A673 (cell line): ENCODE measurements at regions not wholly inside any gene's neighbourhood (a gene's known extent, or its start where the extent isn't known, plus 50 kb on each side); places are given as distances from the start of the nearest gene placed in this dataset.
"Not testable (repeated sequence)": the region's sequence is repeated elsewhere in the genome, so short reads cannot be mapped to it uniquely, and the experiment has no call there.

Source experiments
- BruUV-seq: library from RNA; stranded (reverse); fragments of 400-500 nt; replicated peaks from 2 replicates; lab custom pipeline; 2021; lab: Mats Ljungman, UMichigan
- CTCF ChIA-PET: fragments of 300-600 bp; sonication (Branson Sonifier 250); formaldehyde crosslinking; loops from one replicate; lab custom pipeline; 2022; ENCODE audit warnings: antibody characterized with exemption; lab: Charles Lee
- POLR2A ChIA-PET: fragments of 300-600 bp; sonication (Branson Sonifier 250); formaldehyde crosslinking; loops from one replicate; lab custom pipeline; 2022; ENCODE audit warnings: antibody characterized with exemption; ENCODE audit not compliant: low non-redundant PET; lab: Charles Lee
- DNase-seq: peaks from one replicate; pipeline ENCODE4 v3.0.0-alpha.2; 2015; ENCODE audit warnings: low spot score
- H3K27ac ChIP-seq: fragments of 200-600 bp; sonication (generic); 2 replicates; pipeline ENCODE4 v1.5.1; 2016; ENCODE audit warnings: mixed run types, low read depth, mild to moderate bottlenecking, mixed read lengths, antibody characterized with exemption, low read length; ENCODE audit not compliant: poor library complexity, severe bottlenecking
- H3K27me3 ChIP-seq: fragments of 200-600 bp; sonication (generic); replicated peaks from 2 replicates; pipeline ENCODE4 v1.6.1; 2017; ENCODE audit warnings: mixed run types, low read depth, mild to moderate bottlenecking, mixed read lengths, antibody characterized with exemption, low read length; ENCODE audit not compliant: insufficient read depth, poor library complexity
- H3K36me3 ChIP-seq: fragments of 200-600 bp; sonication (generic); 2 replicates; pipeline ENCODE4 v1.6.1; 2016; ENCODE audit warnings: mixed run types, mild to moderate bottlenecking, mixed read lengths, antibody characterized with exemption, low read length; ENCODE audit not compliant: insufficient read depth, poor library complexity, severe bottlenecking
- H3K4me1 ChIP-seq: fragments of 200-600 bp; sonication (generic); 2 replicates; pipeline ENCODE4 v1.6.1; 2017; ENCODE audit warnings: mixed run types, mild to moderate bottlenecking, mixed read lengths, antibody characterized with exemption, low read length; ENCODE audit not compliant: insufficient read depth, poor library complexity, severe bottlenecking
- H3K4me3 ChIP-seq: fragments of 200-600 bp; sonication (generic); 2 replicates; pipeline ENCODE4 v1.5.1; 2016; ENCODE audit warnings: low read depth, mixed run types, mild to moderate bottlenecking, mixed read lengths, low read length; ENCODE audit not compliant: poor library complexity, severe bottlenecking
- H3K9me3 ChIP-seq: fragments of 200-600 bp; sonication (generic); 2 replicates; pipeline ENCODE4 v1.6.1; 2016; ENCODE audit warnings: mixed run types, low read depth, mild to moderate bottlenecking, mixed read lengths, antibody characterized with exemption, low read length; ENCODE audit not compliant: poor library complexity, severe bottlenecking
- CTCF ChIP-seq: fragments of 300-800, 200-600 bp; sonication (generic); conservative IDR thresholded peaks from 2 replicates; pipeline ENCODE4 v1.5.1; 2017; ENCODE audit warnings: low read depth, mild to moderate bottlenecking, antibody characterized with exemption, low read length, moderate library complexity, mixed read lengths
- EZH2 ChIP-seq: fragments of 200-600 bp; sonication (generic); IDR thresholded peaks from 2 replicates; pipeline ENCODE4 v1.6.1; 2017; ENCODE audit warnings: borderline replicate concordance, low read depth, mild to moderate bottlenecking, mixed read lengths, antibody characterized with exemption, low read length; ENCODE audit not compliant: poor library complexity, severe bottlenecking
- intact Hi-C: fragments of 100-400 bp; cut with micrococcal nuclease; formaldehyde crosslinking; loops from one replicate; pipeline ENCODE4 v1.10.0; 2022; ENCODE audit not compliant: unreplicated experiment

- peaks cover 13% of the 10 kb centered on the region for H3K27me3 ChIP-seq
- TF ChIP-seq EZH2 (no peak), CTCF (no peak)
- no peak for DNase-seq
- H3K27ac ChIP-seq: no peak overlapping the region
- intact Hi-C loops: no loop called here
- no TSS peak for BruUV-seq
- no peaks in the 10 kb centered on the region for H3K4me1 ChIP-seq
- H3K36me3 ChIP-seq: no peaks in the 10 kb centered on the region
- ChIA-PET CTCF (interaction anchor here (1.0 kb wide), 1 partner anchor 1512 kb away, joined by 3 read pairs; no protein-coding TSS in a partner anchor), POLR2A (no interaction called here)
- no peak overlapping the region for H3K4me3 ChIP-seq
- H3K9me3 ChIP-seq: no peaks in the 10 kb centered on the region
Observed at GRCh38 chr12:62196146-62196545, 64.1 kb upstream of the USP15 start.

GRCh38 chr12:62202861-62203260 is 57.3 kb upstream of the USP15 start:
- H3K27me3 ChIP-seq, H3K4me3 ChIP-seq, CTCF ChIA-PET, H3K36me3 ChIP-seq, H3K9me3 ChIP-seq, H3K27ac ChIP-seq, BruUV-seq, POLR2A ChIA-PET, intact Hi-C loops, DNase-seq, H3K4me1 ChIP-seq: not testable (repeated sequence)

GRCh38 chr12:62205346-62205745 is 54.9 kb upstream of the USP15 start:
- no peak overlapping the region for H3K4me3 ChIP-seq
- no peak for DNase-seq
- H3K9me3 ChIP-seq: no peaks in the 10 kb centered on the region
- ChIA-PET CTCF (no interaction called here), POLR2A (no interaction called here)
- TF ChIP-seq CTCF: no peak
- no peak for TF ChIP-seq EZH2
- H3K27ac ChIP-seq: no peak overlapping the region
- H3K36me3 ChIP-seq: no peaks in the 10 kb centered on the region
- intact Hi-C loops: no loop called here
- no TSS peak for BruUV-seq
- H3K4me1 ChIP-seq: no peaks in the 10 kb centered on the region
- no peaks in the 10 kb centered on the region for H3K27me3 ChIP-seq

- Histone ChIP-seq H3K9me3 (no peaks in the 10 kb centered on the region), H3K4me3 (no peak overlapping the region), H3K27ac (no peak overlapping the region), H3K4me1 (no peaks in the 10 kb centered on the region), H3K36me3 (no peaks in the 10 kb centered on the region), H3K27me3 (no peaks in the 10 kb centered on the region)
- ChIA-PET POLR2A (no interaction called here), CTCF (no interaction called here)
- intact Hi-C loops: no loop called here
- no TSS peak for BruUV-seq
- DNase-seq: no peak
- TF ChIP-seq EZH2 (no peak), CTCF (no peak)
Observed at GRCh38 chr12:62207248-62207647, 53.0 kb upstream of the USP15 start.
